ENCODE measurements at regions not wholly inside any gene's neighbourhood (a gene's known extent, or its start where the extent isn't known, plus 50 kb on each side); places are given as distances from the start of the nearest gene placed in this dataset.

DNA sequence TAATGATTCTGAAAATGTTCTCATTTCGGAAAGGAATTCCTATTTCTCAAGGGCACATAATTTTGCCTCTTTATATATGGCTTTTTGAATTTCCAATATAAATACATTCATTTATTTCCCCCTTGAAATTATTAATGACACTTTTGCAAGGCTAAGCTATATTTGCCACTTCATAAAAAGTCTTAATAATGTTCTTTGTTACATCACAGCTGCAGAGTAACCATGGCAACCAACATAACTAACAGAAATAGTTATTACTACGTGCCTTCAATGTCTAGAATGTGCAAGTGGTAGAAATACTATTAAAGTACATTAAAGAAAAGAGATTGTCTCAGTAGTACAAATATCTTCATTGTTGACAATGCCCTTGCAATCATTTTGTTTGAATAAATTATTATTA is 471.8 kb downstream of the C3orf38 start:
- no peaks in the 10 kb centered on the region for H4K20me1 ChIP-seq (ENCODE audit: insufficient read depth, low read length)

DNA sequence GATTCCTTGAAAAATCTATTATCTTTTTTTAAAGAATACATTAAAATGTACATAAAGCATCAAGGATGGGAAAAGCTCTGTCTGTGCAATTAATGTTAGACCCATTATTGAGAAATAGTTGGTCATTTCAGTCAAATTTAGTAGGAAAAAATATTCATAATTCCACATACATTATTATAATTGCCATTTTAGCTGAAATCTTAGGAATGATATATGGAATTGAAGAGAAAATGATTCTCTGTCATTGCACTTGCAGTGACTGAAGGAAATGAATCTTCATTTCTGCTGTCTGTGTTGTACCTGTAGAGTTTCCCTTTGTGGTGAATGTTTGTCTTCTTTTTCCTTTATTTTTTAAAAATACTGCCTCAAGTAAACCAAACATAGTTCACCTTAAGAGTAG is 473.9 kb downstream of the C3orf38 start:
- Histone ChIP-seq H3K4me1 (ENCODE audit: insufficient read depth, low read length, severe bottlenecking) (no peaks in the 10 kb centered on the region), H3K79me2 (ENCODE audit: insufficient read depth, low read length) (no peaks in the 10 kb centered on the region), H3K4me3 (ENCODE audit: low read depth, low read length, poor library complexity, severe bottlenecking) (no peak overlapping the region), H3K27me3 (ENCODE audit: insufficient read depth, low read length) (no peaks in the 10 kb centered on the region), H4K20me1 (ENCODE audit: insufficient read depth, low read length) (no peaks in the 10 kb centered on the region), H3K9me2 (ENCODE audit: low read depth, low read length) (no peaks in the 10 kb centered on the region), H3K27ac (ENCODE audit: low read depth, low read length, poor library complexity, severe bottlenecking) (no peak overlapping the region), H3K9me3 (ENCODE audit: low read length) (no peaks in the 10 kb centered on the region), H3K9ac (ENCODE audit: low read length) (no peak overlapping the region), H3K36me3 (ENCODE audit: insufficient read depth, low read length) (no peaks in the 10 kb centered on the region), H3F3A (ENCODE audit: insufficient read depth, low read length) (no peaks in the 10 kb centered on the region), H2AFZ (ENCODE audit: low read length) (no peak overlapping the region), H3K4me2 (ENCODE audit: low read length) (no peak overlapping the region)
- no peak for TF ChIP-seq EZH2 (IDR thresholded peaks at IDR 0.05; ENCODE audit: borderline replicate concordance, low read length)
- TF ChIP-seq, protein P1, sequence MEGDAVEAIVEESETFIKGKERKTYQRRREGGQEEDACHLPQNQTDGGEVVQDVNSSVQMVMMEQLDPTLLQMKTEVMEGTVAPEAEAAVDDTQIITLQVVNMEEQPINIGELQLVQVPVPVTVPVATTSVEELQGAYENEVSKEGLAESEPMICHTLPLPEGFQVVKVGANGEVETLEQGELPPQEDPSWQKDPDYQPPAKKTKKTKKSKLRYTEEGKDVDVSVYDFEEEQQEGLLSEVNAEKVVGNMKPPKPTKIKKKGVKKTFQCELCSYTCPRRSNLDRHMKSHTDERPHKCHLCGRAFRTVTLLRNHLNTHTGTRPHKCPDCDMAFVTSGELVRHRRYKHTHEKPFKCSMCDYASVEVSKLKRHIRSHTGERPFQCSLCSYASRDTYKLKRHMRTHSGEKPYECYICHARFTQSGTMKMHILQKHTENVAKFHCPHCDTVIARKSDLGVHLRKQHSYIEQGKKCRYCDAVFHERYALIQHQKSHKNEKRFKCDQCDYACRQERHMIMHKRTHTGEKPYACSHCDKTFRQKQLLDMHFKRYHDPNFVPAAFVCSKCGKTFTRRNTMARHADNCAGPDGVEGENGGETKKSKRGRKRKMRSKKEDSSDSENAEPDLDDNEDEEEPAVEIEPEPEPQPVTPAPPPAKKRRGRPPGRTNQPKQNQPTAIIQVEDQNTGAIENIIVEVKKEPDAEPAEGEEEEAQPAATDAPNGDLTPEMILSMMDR (IDR thresholded peaks at IDR 0.05; ENCODE audit: low read length): no peak

More for the DNA sequence above, 471.8 kb downstream of the C3orf38 start:
- TF ChIP-seq, protein P1 (IDR thresholded peaks at IDR 0.05; ENCODE audit: low read length): no peak
- Histone ChIP-seq H3K36me3 (ENCODE audit: insufficient read depth, low read length) (no peaks in the 10 kb centered on the region), H3K4me3 (ENCODE audit: low read depth, low read length, poor library complexity, severe bottlenecking) (no peak overlapping the region), H3K9me3 (ENCODE audit: low read length) (no peaks in the 10 kb centered on the region), H3K4me1 (ENCODE audit: insufficient read depth, low read length, severe bottlenecking) (no peaks in the 10 kb centered on the region), H3K79me2 (ENCODE audit: insufficient read depth, low read length) (no peaks in the 10 kb centered on the region), H3K4me2 (ENCODE audit: low read length) (no peak overlapping the region), H3K9me2 (ENCODE audit: low read depth, low read length) (no peaks in the 10 kb centered on the region), H3K9ac (ENCODE audit: low read length) (no peak overlapping the region), H3F3A (ENCODE audit: insufficient read depth, low read length) (no peaks in the 10 kb centered on the region), H3K27ac (ENCODE audit: low read depth, low read length, poor library complexity, severe bottlenecking) (no peak overlapping the region), H2AFZ (ENCODE audit: low read length) (no peak overlapping the region), H3K27me3 (ENCODE audit: insufficient read depth, low read length) (no peaks in the 10 kb centered on the region)

DNA sequence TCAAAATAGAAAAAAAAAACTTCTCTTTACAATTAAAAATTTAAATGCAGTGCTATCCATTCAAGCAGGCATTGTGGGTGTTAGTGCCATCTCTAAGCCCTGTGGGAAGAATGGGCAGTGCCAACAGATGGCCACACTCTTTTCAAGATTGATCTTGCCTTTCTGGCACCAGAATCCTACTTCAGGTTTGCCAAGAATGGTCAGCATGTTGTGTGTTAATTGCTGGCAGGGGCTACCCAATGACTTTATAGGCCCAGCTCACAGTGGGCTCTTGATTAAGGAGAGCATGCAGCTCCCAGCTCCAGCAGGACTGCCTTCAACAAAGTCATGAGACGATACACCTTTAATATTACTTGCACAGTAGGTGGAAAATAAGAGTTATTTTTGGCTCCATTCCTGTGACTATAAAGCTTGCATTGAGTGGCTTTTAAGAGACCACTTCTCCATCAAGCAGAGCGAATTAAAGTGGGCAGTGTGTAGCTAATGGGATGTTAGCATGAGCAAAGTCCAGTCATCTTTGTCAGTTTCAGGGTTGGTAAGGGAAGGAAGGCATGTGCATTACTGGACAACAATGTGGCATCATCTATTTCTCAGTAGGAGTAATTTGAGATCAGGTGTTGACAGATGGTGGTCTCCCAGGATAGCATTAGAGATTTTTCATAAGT is 476.8 kb downstream of the C3orf38 start:
- Histone ChIP-seq H3K9ac (ENCODE audit: low read length) (no peak overlapping the region), H3K27ac (ENCODE audit: low read depth, low read length, poor library complexity, severe bottlenecking) (no peak overlapping the region), H3K4me2 (ENCODE audit: low read length) (no peak overlapping the region), H3K9me2 (ENCODE audit: low read depth, low read length) (no peaks in the 10 kb centered on the region), H2AFZ (ENCODE audit: low read length) (no peak overlapping the region), H3K36me3 (ENCODE audit: insufficient read depth, low read length) (no peaks in the 10 kb centered on the region), H3K27me3 (ENCODE audit: insufficient read depth, low read length) (no peaks in the 10 kb centered on the region), H3K4me1 (ENCODE audit: insufficient read depth, low read length, severe bottlenecking) (no peaks in the 10 kb centered on the region), H3K79me2 (ENCODE audit: insufficient read depth, low read length) (no peaks in the 10 kb centered on the region), H3K4me3 (ENCODE audit: low read depth, low read length, poor library complexity, severe bottlenecking) (no peak overlapping the region), H3F3A (ENCODE audit: insufficient read depth, low read length) (no peaks in the 10 kb centered on the region), H4K20me1 (ENCODE audit: insufficient read depth, low read length) (no peaks in the 10 kb centered on the region), H3K9me3 (ENCODE audit: low read length) (no peaks in the 10 kb centered on the region)
- TF ChIP-seq, protein P1 (IDR thresholded peaks at IDR 0.05; ENCODE audit: low read length): no peak
- no peak for TF ChIP-seq EZH2 (IDR thresholded peaks at IDR 0.05; ENCODE audit: borderline replicate concordance, low read length)

All from OCI-LY1 (cell line).